22Rv1 (cell line): ENCODE measurements at regions not wholly inside any gene's neighbourhood (a gene's known extent, or its start where the extent isn't known, plus 50 kb on each side); places are given as distances from the start of the nearest gene placed in this dataset.

Source experiments
- H3K27ac ChIP-seq: fragments of 450-650 bp; 2 replicates; pipeline ENCODE4 v1.5.1; 2017
- CTCF ChIP-seq: fragments of 450-650 bp; IDR thresholded peaks from 2 replicates; pipeline ENCODE4 v1.5.1; 2017; ENCODE audit warnings: mild to moderate bottlenecking
- ZFX ChIP-seq: fragments of 450-650 bp; IDR thresholded peaks from 2 replicates; pipeline ENCODE4 v1.6.1; 2017; ENCODE audit warnings: antibody characterized with exemption, borderline replicate concordance

GRCh38 chr2:146143971-146144370 is 1624.1 kb upstream of the ZEB2 start:
- TF ChIP-seq ZFX (no peak), CTCF (no peak)

DNA sequence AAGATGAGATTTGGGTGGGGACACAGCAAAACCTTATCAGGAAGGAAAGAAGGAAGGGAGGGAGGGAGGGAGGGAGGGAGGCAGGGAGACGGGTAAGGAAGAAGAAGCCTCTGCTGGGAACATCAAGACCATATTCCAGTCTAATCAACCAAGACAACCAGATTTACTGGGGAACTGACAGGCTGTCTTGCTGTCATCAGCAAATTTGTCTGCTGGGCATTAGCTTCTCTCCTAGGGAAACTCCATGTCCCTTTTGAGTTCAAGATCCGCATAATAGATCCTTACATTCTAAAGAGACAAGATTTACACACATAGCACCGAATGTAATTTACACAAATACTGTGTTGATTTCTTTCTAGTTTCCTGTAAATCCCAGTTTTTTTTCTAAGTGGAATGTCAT is 1618.9 kb upstream of the ZEB2 start:
- TF ChIP-seq ZFX = no peak
- TF ChIP-seq CTCF = no peak
- no peak overlapping the region for H3K27ac ChIP-seq

More at GRCh38 chr2:146143971-146144370, 1624.1 kb upstream of the ZEB2 start:
- H3K27ac ChIP-seq = no peak overlapping the region

- H3K27ac ChIP-seq = no peak overlapping the region
- no peak for TF ChIP-seq CTCF
- no peak for TF ChIP-seq ZFX
Measured at GRCh38 chr2:146135245-146135644, 1615.3 kb upstream of the ZEB2 start.

GRCh38 chr2:146131785-146132184 is 1611.9 kb upstream of the ZEB2 start:
- TF ChIP-seq ZFX = no peak
- no peak for TF ChIP-seq CTCF
- H3K27ac ChIP-seq = no peak overlapping the region

DNA sequence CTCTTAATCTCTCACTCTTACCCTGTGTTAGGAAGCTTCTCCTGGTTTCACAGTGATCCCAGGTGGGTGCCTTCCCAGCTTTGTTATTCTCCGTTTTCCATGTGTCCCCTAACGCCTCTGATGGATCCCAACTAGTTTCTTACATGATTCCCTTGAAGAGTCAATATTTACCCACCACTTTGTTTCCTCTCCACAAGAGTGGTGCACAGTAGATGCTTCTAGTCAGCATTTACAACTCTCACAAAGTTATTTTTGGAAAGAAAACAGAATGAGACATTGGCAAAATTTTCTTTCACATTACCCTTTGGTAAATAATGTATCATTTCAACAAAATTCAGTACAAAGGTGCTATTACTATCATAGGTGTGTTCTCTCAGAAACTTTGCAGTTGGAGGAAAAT is 1611.1 kb upstream of the ZEB2 start:
- H3K27ac ChIP-seq = no peak overlapping the region
- no peak for TF ChIP-seq ZFX
- no peak for TF ChIP-seq CTCF

DNA sequence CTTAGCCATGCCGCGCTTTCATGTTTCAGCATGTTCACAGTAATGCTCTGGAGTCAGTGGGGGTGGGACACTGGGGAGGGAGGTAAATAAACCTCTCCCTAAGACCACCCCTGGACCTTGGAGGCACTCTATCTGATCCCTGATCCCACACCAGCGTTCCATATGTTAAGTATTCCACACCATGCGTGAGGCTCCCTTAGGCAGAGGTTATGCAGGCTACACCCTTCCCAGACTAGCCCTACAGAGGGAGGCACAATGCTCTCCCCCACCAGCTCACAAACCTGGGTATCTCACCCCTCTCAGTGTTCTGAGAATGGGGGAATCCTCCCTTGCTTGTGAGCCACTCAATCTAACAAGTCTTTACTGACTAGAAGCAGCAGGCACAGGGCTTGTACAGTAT is 1610.4 kb upstream of the ZEB2 start:
- TF ChIP-seq CTCF (no peak), ZFX (no peak)
- no peak overlapping the region for H3K27ac ChIP-seq

DNA sequence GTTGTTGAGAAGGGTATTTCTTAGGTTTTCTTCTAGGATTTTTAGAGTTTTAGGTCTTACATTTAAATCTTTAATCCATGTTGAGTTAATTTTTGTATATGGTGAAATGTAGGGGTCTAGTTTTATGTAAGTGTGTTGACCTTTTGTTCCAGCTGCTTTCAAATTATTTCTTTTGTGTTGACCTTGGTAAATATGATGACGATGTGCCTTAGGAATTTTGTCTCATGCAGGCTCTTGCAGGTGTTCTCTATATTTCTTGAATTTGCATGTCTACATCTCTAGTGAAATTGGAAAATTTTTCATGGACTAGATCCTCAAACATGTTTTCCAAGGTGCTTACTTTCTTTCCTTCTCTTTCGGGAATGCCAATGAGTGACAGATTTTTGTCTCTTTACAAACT is 1609.3 kb upstream of the ZEB2 start:
- TF ChIP-seq ZFX (no peak), CTCF (no peak)
- no peak overlapping the region for H3K27ac ChIP-seq
